Stimulated activated CD4-positive, alpha-beta T cell treated with anti-CD3 and anti-CD28 coated beads, Interleukin-2, amount 100 ng/mL, for 48 hours (primary cell): ENCODE measurements at regions not wholly inside any gene's neighbourhood (a gene's known extent, or its start where the extent isn't known, plus 50 kb on each side); places are given as distances from the start of the nearest gene placed in this dataset.
A peak's percentile ranks its signal among the peaks of the same experiment; 100 is the strongest.
"Not testable (repeated sequence)": the region's sequence is repeated elsewhere in the genome, so short reads cannot be mapped to it uniquely, and the experiment has no call there.

Experiments used
- DNase-seq, 2 donors: peaks; one replicate each; pipeline ENCODE4 v3.0.0-alpha.2; 2020

- DNase-seq, result not testable (repeated sequence)
Measured at GRCh38 chr16:72729552-72729951, 318.4 kb downstream of the ZFHX3 start.

DNA sequence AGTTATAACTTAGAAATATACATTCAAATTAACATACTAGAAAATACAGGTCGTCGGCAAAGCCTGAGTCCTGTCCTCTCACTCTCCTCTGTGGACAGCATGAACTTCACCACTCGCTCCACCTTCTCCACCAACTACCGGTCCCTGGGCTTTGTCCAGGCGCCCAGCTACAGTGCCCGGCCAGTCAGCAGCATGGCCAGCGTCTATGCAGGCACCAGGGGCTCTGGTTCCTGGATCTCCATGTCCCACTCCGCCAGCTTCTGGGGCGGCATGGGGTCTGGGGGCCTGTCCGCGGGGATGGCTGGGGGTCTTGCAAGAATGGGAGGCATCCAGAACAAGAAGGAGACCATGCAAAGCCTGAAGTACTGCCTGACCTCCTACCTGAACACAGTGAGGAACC lies 319.4 kb downstream of the ZFHX3 start:
- no peak for DNase-seq

- DNase-seq, result no peak
Measured at GRCh38 chr16:72727565-72727964, 320.4 kb downstream of the ZFHX3 start.

- DNase-seq, result no peak
Measured at GRCh38 chr16:72725643-72726042, 322.3 kb downstream of the ZFHX3 start.

- no peak for DNase-seq
Measured at GRCh38 chr16:72723781-72724180, 324.1 kb downstream of the ZFHX3 start.

- DNase-seq, result no peak
Measured at GRCh38 chr16:72722552-72722951, 325.4 kb downstream of the ZFHX3 start.

GRCh38 chr16:72721981-72722380 lies 325.9 kb downstream of the ZFHX3 start:
- no peak for DNase-seq

DNA sequence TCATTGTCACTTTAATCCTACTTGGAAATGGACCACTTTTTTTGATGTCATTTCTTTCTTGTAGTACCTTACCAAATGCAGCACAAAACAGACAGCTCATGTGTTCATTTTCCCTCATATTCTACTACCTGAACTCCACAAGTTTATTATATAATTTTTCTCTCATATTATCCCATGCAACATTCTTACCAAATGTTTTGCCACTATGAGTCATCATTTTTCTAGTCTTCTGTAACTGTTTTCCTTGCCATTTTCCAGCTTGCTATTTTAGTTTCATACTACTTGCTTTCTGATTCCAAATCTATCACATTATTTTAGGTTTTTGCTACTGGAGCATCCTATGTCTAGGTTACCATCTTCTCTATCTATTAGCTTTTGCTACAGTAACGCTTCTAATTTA lies 332.7 kb downstream of the ZFHX3 start:
- no peak for DNase-seq

- no peak for DNase-seq
Measured at GRCh38 chr16:72711823-72712222, 336.1 kb downstream of the ZFHX3 start.

- no peak for DNase-seq
Measured at GRCh38 chr16:72705801-72706200, 342.1 kb downstream of the ZFHX3 start.

DNA sequence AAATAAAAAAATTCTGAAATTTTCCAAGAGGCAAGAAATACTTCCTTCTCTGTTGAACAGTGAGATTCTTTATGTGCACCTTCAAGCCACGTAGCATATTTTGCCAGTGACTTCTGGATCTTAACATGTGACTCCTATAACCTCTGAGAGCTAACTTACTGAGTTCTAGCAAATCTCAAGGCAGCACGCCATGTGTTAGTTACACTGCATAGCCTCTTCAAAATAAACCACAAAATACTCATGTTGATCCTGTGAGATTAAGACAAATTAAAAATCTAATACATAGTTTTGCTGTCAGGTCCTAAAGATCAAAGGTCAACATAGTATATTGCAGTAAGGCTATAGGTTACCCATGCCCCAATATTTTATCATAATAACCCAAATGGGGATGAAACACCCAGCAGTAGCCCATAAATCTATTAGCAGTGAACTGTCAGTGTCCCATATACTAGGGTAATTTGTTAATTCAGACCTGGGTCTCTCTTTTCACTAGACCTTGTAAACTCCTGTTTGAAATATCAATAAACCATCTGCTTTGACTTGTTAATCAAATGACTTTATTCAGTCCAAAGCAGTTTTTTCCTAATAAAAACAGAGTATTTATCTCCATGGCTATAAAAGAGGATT lies 343.1 kb downstream of the ZFHX3 start:
- no peak for DNase-seq

DNA sequence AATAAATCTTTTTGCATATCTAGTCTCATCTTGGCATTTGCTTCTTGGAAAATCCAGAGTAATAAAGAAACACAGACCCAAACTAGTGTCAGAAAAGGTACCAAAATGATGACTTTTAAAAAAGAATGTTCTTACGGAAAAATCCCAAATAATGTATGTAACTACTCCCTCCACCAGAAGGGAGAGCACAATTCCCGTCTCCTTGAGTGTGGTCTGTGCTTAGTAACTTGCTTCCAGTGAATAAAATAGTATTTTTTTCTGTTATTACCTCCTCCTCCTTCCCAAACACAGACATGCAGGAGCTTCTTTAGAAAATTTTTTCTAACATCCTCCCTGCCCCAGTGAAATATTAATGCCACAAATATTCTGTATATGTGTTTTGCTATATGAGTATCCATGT lies 358.1 kb downstream of the ZFHX3 start:
- no peak for DNase-seq

DNA sequence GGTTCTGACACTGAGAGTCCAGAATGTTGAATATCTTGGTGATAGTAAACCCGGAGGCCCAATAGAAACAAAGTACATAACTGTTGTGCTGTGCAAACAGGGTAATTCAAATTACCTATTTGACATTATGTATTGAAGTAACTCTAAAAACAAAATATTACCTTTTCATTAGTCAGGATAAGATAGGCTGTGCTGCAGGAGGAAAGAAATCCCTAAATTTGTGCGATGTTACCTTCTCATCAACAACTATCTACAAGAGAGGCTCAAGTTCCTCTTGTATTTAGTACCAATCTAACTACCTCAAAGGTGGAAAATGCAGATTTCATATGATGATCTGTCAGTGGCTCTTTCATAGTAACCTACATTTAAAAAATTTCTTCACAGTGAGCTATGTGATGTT lies 367.2 kb downstream of the ZFHX3 start:
- DNase-seq, result no peak

- DNase-seq, result no peak
Measured at GRCh38 chr16:72679856-72680255, 368.1 kb downstream of the ZFHX3 start.

DNA sequence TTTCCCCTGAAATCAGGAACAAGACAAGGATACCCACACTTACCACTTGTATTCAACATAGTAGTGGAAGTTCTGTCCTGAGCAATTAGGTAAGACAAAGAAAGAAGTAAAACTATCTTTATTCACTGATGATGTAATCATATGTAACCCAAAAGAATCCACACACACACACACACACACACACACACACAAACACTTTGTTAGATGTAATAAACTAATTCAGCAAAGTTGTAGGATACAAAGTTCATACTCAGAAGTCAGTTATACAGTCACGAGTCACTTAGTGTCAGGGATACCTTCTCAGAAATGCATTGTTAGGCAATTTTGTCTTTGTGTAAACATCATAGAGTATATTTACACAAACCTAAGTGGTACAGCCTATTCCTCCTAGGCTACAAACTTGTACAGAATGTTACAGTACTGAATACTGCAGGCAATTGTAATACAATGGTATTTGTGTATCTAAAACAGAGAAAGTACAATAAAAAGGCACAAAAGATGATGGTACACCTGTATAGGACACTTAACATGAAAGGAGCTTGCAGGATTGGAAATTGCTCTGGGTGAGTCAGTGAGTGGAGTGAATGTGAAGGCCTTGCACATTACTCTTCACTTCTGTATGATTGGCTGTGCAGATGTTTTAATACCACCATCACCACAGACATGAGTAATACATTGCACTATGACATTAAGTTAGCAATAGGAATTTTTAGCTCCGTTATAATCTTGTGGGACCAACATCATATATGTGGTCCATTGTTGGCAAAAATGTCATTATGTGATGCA lies 370.1 kb downstream of the ZFHX3 start:
- no peak for DNase-seq

DNA sequence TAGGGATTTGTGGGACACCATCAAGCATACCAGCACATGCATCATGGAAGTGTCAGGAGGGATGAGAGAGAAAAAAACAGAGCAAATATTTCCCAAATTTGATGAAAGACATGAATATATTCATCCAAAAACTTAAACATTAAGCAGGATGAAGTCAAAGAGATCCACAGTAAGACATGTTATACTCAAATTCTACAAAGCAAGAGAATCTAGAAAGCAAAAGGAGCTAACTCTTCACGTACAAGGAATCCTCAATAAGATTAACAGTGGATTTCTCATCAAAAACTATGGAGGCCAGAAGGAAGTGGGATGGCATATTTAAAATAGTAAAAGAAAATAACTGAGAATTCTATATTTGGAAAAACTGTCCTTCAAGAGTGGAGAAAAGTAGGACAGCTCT lies 374.8 kb downstream of the ZFHX3 start:
- no peak for DNase-seq

DNA sequence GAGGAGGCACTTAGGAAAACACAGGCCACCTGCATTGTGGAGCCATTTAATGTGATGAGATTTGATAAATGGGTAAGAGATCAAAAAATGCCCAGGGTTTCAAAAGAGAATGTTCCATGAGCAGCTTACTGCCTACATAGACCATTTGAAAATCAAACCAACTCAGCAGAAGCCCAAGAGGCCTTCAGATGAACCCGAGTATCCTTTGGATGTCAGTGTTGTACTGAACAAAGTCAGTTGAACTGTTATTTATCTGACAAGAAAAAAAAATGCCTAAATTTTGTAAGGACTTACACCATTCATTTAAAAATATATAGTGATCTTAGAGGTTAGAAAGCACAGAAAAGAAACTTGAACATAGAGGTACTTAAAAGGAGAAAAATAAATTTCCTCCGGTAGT lies 381.7 kb downstream of the ZFHX3 start:
- DNase-seq, result no peak

DNA sequence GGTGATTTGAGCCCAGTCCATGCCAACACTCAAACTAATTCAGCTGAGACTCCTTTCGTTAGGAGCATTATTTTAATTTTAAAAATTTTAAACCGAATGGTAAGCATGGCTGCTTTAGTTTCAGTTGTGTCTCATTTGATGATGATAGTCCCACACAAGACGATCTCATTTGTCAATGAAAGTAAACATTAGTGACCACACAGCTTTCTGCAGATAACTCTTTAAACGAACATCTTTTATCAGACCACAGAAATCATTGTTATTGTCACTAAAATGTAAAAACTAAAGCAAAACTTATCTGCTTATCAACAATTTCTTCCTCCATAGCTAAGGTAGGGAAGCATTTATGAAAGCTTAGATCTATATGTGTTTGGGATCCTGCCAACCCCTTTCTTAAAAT lies 382.2 kb downstream of the ZFHX3 start:
- DNase-seq, result no peak

DNA sequence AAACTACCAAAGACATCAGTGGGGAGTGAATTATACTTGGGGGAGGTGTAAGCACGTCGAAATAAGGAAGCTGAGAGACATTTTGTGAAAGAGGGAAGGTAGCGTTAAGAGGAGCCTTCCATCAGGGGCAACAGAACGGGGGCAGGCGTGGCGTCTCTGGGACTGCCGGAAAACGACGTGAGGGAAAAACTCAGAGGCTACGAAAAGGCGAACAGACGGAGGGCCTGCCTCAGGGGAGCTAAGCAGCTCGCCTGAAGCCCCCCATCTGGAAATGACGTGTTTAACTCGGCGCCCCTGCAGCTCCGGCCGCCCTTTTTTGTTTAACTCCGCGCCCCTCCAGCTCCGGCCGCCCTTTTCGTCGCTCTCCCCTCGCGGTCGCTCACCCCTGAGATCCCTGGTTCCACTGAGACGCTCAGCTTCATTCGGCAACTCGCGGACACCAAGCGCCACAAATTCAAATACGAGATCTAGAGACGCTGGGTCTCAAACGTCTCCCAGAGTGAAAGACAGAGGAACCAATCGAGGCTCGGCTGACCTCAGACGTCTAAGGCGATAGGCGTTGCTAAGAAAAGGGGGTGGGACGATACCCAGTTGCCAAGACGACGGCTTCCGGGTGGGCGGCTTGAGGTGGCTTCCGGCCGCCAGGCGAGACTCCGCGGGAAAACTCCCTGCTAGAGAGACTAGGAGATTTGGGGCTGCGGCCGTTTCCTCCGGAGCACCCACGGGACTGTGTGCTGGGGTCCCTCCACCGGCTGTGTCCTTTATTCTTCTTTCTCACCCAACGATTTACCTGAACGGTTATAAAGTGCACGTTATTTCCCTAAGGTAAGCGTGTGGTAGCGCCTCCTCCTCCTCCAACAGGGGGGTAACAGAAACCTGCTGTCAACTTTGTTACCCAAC lies 383.2 kb downstream of the ZFHX3 start:
- peak; percentile 83 to 93 for DNase-seq

DNA sequence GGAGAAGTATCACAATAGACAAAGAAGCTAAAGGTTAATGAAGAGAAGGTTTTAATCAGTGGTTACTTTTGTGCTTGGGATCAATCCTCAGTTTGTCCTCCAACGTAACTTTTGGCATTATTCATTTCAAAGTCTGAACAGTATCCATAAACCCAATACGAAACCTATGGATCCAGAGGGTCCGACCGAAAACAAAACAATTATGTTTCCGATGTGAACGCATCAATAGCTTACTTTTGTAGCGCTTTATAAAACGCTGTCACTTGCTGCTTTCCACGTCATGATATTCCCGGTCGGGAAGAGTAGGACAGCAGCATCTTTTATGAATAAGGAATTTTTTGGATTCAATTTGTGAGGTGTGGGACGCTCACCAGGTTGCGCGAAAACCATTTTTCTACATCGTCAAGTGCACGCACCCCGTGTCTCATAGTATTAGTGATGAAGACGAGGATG lies 383.8 kb downstream of the ZFHX3 start:
- DNase-seq, result no peak

GRCh38 chr16:72658888-72659717 lies 388.8 kb downstream of the ZFHX3 start:
- DNase-seq, result no peak

DNA sequence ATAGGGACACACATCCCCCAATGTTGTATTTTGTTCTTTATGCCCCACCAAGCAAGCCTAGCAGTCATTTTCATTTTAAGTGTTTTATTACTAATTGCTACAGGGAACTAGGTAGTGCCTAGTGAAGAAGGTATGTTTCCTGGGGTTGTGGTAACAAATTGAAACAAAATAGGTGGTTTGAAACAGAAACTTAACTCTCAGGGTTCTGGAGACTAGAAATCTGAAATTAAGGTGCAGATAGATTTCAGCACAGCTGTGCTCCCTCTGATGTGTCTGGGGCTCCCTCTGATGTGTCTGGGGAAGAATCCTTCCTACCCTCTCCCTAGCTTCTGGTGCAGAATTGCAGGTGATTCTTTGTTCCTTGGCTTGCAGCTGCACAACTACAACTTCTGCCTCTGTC lies 390.1 kb downstream of the ZFHX3 start:
- DNase-seq, result no peak

- DNase-seq, result no peak
Measured at GRCh38 chr16:72657164-72657563, 390.8 kb downstream of the ZFHX3 start.
